ENCODE measurements at regions not wholly inside any gene's neighbourhood (a gene's known extent, or its start where the extent isn't known, plus 50 kb on each side); places are given as distances from the start of the nearest gene placed in this dataset.
A peak's percentile ranks its signal among the peaks of the same experiment; 100 is the strongest.

GRCh38 chr20:7378864-7379605 lies 561.2 kb downstream of the HAO1 start:
- no peak for DNase-seq (ENCODE audit: low read depth in 2 of 3, low spot score in 2 of 3)

GRCh38 chr20:7379621-7380220 lies 560.5 kb downstream of the HAO1 start:
- DNase-seq (ENCODE audit: low read depth in 2 of 3, low spot score in 2 of 3) = no peak

DNA sequence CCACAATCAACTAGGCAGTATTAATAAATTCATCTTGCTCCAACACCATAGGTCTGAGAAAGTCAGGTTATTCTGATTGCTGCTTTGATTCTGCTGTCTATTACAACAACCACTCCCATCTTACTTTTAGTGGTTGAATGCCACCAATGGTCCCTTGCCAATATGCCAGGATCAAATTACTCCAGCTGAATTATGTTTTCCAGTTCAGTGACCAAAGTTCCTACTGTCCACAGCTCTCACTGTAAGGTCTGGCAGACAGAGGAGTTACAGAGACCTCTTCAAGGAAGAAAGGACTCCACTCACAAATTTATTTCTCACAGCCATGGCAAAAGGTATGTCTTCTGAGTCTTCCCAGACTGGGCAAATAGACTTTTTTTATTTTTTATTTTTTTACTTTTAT lies 557.0 kb downstream of the HAO1 start:
- no peak for DNase-seq (ENCODE audit: low read depth in 2 of 3, low spot score in 2 of 3)

DNA sequence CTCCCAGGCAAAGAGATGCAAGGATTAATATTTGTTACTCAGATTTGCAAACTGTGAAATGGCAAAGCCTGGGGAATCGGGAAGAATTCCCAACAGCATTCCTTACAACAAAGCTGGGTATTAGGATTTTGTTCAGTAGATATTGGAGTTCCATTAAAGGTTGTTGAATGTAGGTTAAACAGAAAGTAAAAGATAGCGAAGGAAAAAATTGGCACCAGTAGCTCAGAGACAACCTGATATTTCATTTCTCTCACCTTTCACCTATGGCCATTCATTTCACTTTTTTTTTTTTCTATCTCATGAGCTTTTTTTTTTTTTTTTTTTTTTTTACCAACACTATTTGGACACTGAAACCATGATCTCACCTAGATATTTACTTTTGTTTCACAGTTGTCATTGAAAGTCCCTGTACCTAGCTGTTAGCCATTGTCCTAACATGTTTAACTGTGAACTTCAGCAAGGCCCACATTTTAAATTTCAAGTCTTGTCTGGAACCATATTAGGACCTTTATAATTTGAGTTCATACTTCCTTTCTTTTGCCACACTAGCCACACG lies 552.5 kb downstream of the HAO1 start:
- DNase-seq (ENCODE audit: low read depth in 2 of 3, low spot score in 2 of 3) = no peak

GRCh38 chr20:7389216-7389615 lies 551.0 kb downstream of the HAO1 start:
- DNase-seq (ENCODE audit: low read depth in 2 of 3, low spot score in 2 of 3) = no peak

GRCh38 chr20:7392542-7393206 lies 547.6 kb downstream of the HAO1 start:
- no peak for DNase-seq (ENCODE audit: low read depth in 2 of 3, low spot score in 2 of 3)

DNA sequence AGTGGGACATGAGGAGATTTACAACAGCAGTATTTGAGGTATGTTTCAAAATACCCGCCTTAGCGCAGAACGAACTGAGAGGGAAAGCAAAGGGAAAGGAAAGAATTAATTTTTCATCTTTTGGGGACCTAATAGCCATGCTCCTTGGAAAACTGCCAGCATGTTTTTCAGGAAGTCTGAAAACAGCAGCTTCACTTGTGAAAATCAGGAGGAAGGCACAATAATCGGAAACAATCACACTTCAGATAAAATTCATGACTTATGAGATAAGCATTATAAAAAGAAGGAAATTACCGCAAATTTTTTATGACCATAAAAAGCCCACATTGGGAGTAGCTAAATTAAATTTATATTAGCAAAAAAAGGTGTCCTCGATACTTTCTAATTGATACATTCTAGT lies 541.1 kb downstream of the HAO1 start:
- DNase-seq (ENCODE audit: low read depth in 2 of 3, low spot score in 2 of 3) = peak in 1 of 3 donors; percentile 3

GRCh38 chr20:7399575-7399974 lies 540.7 kb downstream of the HAO1 start:
- no peak for DNase-seq (ENCODE audit: low read depth in 2 of 3, low spot score in 2 of 3)

DNA sequence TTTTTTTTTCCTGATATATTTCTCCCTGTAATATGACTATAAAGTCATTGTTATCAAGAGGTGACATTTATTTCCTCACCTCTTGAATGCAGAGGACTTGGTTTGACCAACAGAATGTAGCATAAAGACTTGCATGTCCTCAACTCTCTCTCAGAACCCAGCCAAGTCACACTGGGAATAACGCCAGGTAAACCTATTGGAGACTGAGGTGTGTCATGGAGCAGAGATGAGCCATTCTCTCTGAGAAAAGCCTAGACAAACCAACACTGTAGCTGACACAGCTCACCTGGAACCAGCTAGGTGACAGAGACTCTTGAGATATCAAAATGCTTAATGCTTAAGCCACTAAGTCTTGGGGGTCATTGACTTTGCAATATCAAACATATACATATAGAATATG lies 533.6 kb downstream of the HAO1 start:
- no peak for DNase-seq (ENCODE audit: low read depth in 2 of 3, low spot score in 2 of 3)

DNA sequence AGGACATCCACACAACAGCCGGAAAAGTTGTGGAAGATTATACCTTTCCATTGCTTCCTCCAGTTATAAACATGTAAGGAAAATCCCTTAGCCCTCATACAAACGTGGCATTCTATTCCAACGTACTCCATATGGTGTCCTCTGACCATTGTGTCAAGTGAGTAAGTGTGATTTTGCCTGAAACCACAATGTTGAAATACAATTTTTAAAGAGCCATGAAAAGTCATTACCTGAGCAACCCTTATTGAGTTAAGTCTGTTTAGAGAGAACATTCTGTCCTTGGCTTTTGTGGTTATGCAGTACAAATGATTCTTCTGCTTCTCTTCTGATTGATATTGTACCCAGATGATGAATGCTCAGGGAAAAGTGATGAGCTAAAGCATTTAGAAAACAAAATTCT lies 530.1 kb downstream of the HAO1 start:
- no peak for DNase-seq (ENCODE audit: low read depth in 2 of 3, low spot score in 2 of 3)

GRCh38 chr20:7411075-7411474 lies 529.2 kb downstream of the HAO1 start:
- no peak for DNase-seq (ENCODE audit: low read depth in 2 of 3, low spot score in 2 of 3)

- no peak for DNase-seq (ENCODE audit: low read depth in 2 of 3, low spot score in 2 of 3)
These were observed 524.8 kb downstream of the HAO1 start for GRCh38 chr20:7415427-7415826.

GRCh38 chr20:7416382-7416781 lies 523.9 kb downstream of the HAO1 start:
- DNase-seq (ENCODE audit: low read depth in 2 of 3, low spot score in 2 of 3) = no peak

GRCh38 chr20:7420345-7420744 lies 519.9 kb downstream of the HAO1 start:
- no peak for DNase-seq (ENCODE audit: low read depth in 2 of 3, low spot score in 2 of 3)

DNA sequence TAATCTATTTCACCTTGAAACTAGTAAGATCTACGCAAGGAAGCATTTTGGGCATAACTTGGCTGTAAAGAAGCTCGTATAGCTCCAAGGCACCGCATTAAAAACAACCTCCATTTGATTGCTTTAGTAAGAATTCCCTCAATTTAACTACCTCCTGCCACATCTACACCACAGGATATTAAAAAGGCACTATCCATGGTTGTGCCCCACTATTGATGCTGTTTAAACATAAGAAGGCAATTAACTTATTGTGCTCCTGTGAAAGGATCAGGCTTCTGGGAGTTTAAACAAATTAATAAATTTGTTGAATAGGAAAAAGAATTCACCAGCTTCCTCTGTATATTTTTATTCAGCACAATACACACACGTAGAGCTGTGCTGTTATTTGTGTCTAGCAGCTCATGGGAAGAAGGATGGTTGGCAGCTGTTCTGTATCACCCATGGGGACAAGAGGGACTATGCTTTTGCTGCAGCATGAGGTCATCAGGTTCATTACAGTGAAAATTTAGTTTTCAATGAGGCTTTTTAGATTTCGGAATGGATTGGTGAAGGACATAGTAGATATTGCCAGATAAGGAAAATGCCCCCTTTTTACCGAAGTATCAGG lies 513.3 kb downstream of the HAO1 start:
- no peak for DNase-seq (ENCODE audit: low read depth in 2 of 3, low spot score in 2 of 3)

- DNase-seq (ENCODE audit: low read depth in 2 of 3, low spot score in 2 of 3) = no peak
These were observed 511.3 kb downstream of the HAO1 start for GRCh38 chr20:7428946-7429345.

DNA sequence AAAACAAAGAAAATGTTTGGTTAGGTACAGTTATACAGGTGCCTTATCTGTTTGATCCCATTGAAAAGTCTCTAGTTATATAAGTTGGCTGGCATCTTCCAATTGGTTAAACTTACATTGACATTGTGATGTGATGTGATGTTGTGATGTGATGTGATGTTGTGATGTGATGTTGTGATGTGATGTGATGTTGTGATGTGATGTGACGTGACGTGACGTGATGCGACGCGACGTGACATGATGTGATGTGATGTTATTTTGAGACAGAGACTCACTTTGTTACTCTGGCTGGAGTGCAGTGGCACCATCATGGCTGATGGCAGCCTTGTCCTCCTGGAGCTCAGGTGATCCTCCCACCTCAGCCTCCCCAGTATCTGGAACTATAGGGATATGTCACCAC lies 507.6 kb downstream of the HAO1 start:
- DNase-seq (ENCODE audit: low read depth in 2 of 3, low spot score in 2 of 3) = no peak

DNA sequence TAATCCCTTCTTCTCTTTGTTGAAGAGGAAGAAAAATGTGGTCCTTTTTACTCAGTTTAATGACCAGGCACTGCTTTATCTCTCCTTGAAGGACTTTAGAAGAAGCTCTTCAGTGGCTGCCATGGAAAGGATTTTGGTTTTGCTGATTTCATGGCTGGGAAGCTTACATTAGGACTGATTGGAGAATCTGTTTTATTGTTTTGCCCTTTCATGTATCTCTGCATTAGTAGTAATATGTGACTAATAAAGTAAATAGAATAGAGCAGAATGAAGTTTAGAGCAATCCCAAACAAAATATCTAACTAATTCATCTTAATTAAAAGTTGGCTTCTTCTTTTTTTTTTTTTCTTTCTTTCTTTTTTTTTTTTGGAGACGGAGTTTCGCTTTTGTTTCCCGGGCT lies 502.9 kb downstream of the HAO1 start:
- DNase-seq (ENCODE audit: low read depth in 2 of 3, low spot score in 2 of 3) = no peak

DNA sequence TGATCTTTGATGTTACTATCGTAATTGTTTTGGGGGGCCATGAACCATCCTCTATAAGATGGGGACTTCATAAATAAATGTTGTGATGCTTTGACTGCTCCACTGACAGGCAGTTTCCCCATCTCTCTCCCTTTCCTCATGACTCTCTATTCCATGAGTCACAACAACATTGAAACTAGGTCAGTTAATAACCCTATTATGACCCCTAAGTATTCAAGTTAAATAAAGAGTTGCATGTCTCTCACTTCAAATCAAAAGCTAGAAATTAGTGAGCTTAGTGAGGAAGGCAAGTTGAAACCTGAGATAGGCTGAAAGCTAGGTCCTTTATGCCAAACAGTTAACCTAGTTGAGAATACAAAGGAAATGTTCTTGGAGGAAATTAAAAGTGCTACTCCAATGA lies 491.0 kb downstream of the HAO1 start:
- DNase-seq (ENCODE audit: low read depth in 2 of 3, low spot score in 2 of 3) = no peak

- no peak for DNase-seq (ENCODE audit: low read depth in 2 of 3, low spot score in 2 of 3)
These were observed 487.4 kb downstream of the HAO1 start for GRCh38 chr20:7452890-7453289.

DNA sequence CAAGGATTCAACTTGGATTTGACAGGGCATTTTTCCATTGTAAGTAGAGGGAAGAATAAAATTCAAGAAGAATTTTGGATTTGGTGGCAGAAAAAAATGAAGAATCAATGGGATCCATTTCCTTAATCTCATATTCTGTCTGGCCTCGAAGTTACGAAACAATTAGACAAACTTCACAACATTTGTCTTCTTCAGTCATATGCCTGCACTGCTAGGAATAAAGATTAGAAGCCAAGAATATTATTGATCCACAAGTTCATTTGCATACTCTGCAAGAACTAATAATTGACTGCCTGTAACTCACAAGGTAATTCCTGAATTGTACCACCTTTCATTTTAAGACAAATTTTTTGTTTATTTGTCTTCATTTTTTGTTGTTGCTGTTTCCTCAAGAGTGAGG lies 486.2 kb downstream of the HAO1 start:
- DNase-seq (ENCODE audit: low read depth in 2 of 3, low spot score in 2 of 3) = no peak
